ENCODE measurements at regions not wholly inside any gene's neighbourhood (a gene's known extent, or its start where the extent isn't known, plus 50 kb on each side); places are given as distances from the start of the nearest gene placed in this dataset.

- TF ChIP-seq CTCF (IDR thresholded peaks at IDR 0.05 in 4 of 5, conservative IDR thresholded peaks at IDR 0.05 in 1 of 5): no peak
- TF ChIP-seq POLR2A (IDR thresholded peaks at IDR 0.05): no peak
Measured at GRCh38 chr21:14841511-14842472, 223.0 kb downstream of the NRIP1 start.
